Right renal cortex interstitium (tissue), 3 donors: ENCODE measurements at regions not wholly inside any gene's neighbourhood (a gene's known extent, or its start where the extent isn't known, plus 50 kb on each side); places are given as distances from the start of the nearest gene placed in this dataset.
"Not testable (repeated sequence)": the region's sequence is repeated elsewhere in the genome, so short reads cannot be mapped to it uniquely, and the experiment has no call there.

Experiments used
- DNase-seq, 3 donors: peaks; one replicate each; pipeline ENCODE4 v3.0.0-alpha.2; 2013; ENCODE audit warnings: low read depth in 3 of 3, low spot score in 2 of 3

DNA sequence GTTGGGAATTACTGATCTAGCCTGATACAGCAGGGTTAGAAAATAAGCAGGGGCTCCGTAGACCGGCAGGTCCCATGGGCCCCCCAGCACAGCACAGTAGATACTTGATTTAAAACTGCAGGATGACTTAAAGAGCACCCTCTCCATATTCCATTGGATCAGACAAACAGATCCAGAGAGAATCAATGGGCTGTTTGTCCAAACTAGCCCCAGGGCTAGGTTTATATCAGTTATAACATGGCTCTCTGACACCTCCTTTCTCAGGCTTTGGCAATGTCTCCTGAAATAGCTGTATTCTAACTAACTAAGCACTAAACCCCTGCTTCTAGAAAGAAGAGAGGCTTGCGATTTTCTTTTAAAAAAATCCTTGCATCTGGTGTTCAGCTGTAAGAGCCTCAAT lies 100.4 kb upstream of the GALNT18 start:
- DNase-seq, result no peak

DNA sequence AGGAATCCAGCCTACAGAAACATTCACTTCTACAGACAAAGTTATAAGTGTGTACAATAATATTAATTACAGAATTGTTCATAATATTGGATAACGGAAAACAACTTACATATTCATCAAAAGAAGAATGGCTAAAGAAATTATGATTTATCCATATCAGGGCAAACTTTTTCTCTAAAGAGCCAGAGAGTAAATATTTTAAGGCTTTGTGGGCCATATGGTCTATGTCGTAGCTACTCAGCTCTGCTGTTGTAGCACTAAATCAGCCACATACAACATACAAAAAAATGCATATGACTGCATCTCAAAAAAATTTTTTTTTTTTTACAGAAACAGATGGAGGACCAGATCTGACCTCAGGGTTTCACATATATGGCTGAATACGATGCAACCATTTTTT lies 96.7 kb upstream of the GALNT18 start:
- no peak for DNase-seq

DNA sequence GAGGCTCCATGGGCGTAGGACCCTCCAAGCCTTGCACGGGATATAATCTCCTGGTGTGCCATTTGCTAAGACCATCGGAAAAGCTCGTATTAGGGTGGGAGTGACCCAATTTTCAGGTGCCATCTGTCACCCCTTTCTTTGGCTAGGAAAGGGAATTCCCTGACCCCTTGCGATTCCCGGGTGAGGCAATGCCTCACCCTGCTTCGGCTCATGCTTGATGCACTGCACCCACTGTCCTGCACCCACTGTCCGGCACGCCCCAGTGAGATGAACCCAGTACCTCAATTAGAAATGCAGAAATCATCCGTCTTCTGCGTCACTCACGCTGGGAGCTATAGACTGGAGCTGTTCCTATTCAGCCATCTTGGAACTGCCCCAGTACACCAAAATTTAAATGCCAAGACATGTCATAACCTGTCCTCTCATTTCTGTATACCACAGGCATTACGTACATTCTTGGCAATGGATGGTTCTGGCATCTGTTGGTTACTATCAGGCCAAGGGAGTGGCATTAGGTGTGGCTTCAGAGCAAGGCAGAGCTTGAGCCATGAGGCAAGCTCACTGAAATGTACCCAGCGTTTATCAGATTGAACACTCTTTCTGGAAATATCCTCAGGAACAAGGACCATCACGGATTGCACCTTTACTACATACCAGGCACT lies 95.4 kb upstream of the GALNT18 start:
- DNase-seq, result no peak

DNA sequence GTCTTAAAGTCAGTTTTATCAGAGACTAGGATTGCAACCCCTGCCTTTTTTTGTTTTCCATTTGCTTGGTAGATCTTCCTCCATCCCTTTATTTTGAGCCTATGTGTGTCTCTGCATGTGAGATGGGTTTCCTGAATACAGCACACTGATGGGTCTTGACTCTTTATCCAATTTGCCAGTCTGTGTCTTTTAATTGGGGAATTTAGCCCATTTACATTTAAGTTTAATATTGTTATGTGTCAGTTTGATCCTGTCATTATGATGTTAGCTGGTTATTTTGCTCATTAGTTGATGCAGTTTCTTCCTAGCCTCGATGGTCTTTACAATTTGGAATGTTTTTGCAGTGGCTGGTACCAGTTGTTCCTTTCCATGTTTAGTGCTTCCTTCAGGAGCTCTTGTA lies 93.3 kb upstream of the GALNT18 start:
- not testable (repeated sequence) for DNase-seq

DNA sequence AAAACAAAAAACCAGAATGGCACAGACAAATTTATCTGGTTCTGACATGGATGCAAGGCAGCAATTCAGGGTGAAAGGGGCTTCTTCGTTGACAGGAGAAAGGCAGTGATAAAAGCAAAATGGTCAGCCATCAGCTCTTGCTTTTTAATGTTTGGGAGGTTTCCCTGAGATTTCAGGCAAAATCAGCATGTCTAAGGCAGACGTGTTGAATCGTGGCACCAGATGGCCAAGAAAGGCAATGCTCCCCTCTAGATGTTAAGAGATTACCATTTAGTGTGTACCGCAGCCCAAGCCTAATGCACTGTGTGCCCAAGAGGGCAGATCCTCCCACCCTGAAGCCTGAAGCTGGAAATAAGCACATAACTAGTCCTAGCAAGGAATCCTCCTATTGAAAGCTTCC lies 88.8 kb upstream of the GALNT18 start:
- DNase-seq, result no peak

DNA sequence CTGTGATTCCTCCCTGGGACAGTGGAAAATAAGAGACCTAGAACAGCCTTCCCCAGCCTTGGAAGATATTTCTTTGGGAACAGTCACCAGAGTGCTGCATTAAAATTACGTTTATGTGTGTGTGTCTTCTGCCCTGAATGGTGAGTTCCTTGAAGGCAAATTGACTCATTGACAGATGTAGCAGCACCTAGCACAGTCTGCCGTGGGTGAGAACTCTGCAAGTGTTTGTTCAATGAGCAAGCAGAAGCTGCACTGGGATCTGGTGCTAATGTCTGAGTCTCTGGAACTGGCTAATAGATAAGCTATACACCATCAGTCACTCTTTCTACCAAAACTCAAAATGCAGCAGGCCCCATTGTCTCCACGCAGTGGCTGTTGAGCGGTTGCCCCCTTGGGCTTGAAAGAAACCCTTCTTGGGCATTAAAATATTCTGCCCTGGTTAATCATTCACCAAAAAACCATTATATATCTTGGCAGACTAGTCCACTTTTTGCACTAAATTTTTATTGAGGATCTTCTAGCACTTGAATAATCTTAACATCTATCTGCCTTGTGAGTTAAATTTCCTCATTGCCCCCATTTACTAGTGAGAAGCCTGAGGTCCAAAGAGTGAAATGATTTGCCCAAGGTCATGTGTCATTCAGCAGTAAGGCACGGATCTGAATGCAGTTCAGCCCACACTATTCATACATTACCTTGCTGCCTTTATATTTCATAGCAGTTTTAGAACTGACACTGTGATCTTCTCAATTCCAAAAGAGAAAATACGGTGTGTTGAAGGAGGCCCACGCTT lies 87.8 kb upstream of the GALNT18 start:
- no peak for DNase-seq

DNA sequence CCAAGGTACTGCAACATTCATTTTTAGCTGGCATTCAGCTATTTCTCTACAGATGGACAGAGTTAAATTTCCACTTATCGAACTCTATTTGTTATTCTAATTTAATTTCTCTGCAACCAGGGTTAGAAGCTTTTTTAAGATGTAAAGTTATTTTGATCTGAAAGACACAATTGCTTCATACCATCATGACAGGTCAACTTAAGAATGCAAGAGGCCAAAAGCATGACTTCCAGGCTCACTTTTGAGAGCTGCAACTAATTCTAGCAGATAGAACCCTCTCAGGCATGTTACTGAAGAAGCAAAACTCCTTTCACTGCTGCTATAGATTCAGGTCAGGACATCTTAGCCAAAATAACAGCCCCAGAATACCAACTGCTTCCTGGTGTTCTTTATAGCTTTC lies 86.5 kb upstream of the GALNT18 start:
- DNase-seq, result no peak

DNA sequence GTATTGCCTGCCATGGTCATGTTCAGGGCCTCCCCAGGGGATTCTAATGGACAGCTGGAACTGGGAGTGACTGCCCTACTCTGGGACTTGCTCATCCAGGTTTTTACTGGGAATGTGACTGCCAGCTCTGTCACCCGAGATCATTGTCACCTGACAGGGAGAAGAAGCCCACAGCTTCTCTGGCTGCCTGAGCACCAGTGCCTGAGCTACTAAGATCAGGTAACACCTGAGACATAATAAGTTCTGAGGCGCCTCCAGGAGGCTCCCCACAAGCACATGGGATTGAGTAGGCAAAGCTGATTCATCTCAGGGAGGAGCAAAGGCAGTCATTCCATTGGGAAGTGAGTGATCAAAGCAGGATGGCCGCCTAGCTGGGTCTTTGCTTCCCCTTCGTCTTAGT lies 84.2 kb upstream of the GALNT18 start:
- no peak for DNase-seq

DNA sequence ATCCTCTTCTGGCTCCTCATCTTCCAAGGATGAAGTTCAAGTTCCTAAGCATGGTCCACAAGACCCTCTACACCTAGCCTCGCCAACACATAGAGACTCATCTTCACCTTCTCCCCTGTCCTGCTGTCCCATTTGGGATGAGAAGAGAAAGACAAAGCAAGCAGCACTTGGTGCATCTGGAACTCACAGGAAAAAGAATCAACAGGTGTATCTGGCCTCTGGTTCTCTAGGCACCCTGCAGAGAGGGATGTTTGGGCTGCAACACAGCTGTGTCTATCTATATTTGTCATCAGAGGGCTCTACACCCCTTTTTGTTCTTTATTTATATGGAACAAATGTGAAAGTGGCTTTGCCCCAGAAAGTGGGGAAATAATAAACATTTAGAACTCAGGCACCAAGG lies 82.1 kb upstream of the GALNT18 start:
- no peak for DNase-seq

DNA sequence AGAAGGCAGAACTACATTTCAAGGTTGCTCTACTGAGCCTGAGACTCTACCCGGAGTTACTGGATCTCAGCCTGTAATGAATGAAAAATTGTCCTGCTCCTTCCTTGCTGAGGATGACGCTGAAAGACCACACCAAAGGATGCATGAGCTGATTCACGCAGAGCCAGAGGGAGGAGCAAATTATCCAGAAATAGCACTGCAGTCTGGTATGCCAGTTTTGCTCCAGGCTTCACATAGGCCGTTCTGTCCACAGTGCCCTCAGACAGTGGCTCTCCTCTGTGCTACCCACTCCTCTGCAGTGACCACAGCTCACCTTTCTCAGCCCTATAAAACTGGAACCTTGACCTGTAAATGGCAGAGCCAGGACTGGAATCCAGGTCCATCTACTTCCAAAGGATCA lies 79.3 kb upstream of the GALNT18 start:
- DNase-seq, result no peak

DNA sequence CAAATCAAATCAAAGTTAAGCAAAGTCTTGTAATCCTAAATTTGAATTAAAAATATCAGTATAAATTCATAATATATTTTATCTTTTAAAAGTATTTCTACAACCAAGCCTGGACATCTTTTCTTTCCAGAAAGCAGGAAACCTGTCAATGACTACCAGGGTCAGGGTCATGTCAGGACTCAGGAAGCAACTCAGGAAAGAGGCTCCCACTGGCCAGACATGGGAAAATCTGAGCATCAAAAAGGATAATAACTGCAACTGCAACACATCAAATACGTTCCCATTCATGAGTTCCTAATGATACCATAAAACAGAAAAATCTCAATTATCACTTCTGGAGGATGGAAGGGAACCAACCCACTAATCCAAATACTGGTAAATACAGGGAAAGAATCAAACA lies 76.0 kb upstream of the GALNT18 start:
- no peak for DNase-seq

DNA sequence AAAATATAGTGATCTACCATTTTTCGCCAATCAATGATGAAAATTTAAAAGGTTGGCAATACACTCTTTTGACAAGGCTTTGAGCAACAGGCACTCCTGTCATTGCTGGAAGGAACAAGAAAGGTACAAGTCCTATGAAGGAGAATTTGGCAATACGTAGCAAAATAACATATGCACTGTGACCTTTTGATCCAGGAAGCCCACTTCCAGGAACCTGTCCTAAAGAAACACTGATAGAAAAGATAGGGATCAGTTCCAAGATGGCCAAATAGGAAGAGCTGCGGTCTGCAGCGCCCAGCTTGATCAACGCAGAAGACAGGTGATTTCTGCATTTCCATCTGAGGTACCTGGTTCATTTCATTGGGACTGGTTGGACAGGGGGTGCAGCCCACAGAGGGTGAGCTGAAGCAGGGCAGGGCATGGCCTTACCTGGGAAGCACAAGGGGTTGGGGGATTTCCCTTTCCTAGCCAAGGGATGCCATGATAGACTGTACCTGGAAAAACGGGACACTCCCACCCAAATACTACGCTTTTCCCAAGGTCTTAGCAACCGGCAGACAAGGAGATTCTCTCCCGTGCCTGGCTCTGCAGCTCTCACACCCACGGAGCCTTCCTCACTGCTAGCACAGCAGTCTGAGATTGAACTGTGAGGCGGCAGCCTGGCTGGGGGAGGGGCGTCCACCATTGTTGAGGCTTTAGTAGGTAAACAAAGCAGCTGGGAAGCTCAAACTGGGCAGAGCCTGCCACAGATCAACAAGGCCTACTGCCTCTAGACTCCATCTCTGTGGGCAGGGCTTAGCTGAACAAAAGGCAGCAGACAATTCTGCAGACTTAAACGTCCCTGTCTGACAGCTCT lies 69.7 kb upstream of the GALNT18 start:
- no peak for DNase-seq

DNA sequence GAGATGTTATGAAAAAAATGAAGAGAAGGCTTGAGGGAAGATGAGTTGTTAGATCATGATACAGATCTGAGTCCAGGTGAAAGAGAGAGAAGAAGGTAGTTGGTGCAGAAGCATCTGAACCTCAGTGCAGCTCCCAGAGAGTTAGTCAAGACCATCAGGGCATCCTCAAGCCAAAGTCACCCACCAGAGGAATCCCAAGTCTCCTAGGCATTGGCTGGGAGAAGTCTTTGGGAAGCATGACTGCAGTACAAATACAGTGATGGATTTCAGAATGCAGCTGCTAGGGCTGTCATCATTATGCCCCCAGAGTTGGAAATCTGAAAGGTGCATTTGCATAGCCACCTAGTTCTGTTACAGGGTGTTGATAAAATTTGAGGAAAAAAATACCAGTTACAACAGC lies 59.7 kb upstream of the GALNT18 start:
- DNase-seq, result no peak

DNA sequence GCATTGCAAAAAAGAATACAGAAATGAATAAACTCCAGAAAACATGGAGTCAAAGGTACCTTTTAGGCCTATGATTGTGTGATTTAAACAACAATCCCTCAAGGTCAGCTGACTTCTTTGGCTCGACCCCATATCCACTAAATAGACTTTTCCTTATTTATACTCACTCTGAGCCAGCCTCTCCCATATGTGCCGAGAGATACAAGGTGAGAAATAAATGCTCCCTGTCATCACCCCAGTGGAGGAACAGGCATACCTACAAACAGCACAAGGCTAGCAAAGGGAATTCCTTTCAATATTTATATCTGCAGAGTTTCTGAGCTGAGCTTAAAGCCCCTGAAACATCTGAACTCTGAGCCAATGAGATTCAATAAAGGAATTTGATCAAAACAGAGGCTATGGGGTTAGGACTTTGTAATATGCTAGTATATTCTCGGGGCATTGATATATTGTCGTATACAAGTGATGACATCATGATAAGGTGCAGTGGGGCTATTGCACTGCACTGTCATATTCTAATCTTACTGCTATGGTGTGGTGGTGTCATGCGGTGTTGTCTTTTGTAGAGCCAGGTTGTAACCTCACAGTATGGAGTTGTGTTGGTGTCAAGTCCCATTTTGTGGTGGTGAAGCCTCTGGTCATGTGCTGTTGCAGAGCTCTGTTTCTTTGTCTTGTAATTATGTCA lies 56.0 kb upstream of the GALNT18 start:
- DNase-seq, result no peak

DNA sequence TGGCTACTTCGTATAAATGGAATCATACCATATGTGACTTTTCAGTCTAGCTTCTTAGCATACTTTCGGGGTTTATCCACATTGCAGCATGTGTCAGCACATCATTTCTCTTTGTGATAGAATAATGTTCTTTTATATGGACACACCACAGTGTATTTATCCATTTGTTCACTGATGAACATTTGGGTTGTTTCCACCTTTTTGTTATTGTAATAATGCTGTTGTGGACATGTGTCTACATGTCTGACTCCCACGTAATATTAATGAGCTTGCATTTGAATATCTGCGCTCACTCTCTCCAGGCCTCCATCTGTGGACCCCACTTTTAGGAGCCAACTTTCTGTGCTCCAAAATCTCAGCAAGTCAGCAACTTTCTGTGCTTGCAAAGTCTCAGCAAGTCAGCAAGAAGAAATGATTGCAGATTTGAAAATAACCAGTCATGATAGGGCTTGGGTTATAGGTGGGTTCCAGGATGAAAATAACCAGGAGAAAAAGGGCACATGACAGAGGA lies 53.9 kb upstream of the GALNT18 start:
- no peak for DNase-seq

DNA sequence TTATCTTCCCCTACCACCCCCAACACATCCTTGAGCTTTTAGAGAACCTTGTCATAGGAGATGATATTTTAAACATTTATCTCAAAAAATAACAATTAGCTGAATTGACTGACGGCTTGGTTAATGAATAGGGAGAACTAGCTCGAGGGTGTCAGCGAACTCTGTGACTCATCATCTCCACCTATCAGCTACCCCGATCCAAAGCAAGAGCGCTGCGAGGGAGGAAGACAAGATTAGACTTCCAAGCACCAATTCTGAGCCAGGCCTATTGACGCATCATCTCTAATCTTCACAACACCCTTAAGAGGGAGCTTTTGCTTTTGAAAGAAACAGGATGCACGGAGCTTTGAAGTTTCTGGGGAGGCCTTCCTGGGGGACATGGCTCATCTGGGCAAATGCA lies 51.0 kb upstream of the GALNT18 start:
- no peak for DNase-seq

DNA sequence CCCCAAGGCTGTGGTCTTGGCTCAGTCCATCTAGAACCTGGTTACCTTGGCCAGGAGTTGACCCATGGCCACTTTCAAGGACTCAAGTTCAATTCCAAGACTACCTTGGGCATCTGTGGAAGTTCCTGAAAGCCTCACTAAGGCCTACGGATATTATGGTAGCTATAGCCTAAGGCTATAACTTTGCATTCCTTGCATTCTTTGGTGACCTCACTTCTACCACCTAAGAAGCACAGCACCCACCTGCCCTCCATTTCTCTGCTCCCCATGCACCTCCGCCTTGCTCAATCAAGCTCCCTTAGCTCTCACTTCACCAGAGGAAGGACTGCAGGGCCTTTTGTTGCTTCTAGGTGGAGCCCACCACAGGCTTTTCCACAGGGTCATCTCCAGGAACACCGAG lies 50.3 kb upstream of the GALNT18 start:
- no peak for DNase-seq
